Chondrocyte (in vitro differentiated cells): ENCODE measurements at regions not wholly inside any gene's neighbourhood (a gene's known extent, or its start where the extent isn't known, plus 50 kb on each side); places are given as distances from the start of the nearest gene placed in this dataset.

ENCODE experiments used
- DNase-seq: peaks from one replicate; pipeline ENCODE4 v3.0.0; 2021; ENCODE audit warnings: mixed read lengths, low spot score
- H3K27ac Mint-ChIP-seq: one replicate; pipeline ENCODE4 v1.8.0; 2021; ENCODE audit warnings: mild to moderate bottlenecking, moderate library complexity, mixed read lengths; ENCODE audit not compliant: unreplicated experiment
- H3K27me3 Mint-ChIP-seq: 2 replicates; pipeline ENCODE4 v1.8.0; 2021; ENCODE audit warnings: low read depth, mixed read lengths
- H3K36me3 Mint-ChIP-seq: 2 replicates; pipeline ENCODE4 v1.8.0; 2021; ENCODE audit warnings: low read depth, mixed read lengths
- H3K4me1 Mint-ChIP-seq: 2 replicates; pipeline ENCODE4 v1.8.0; 2021; ENCODE audit warnings: low read depth, mild to moderate bottlenecking, mixed read lengths
- H3K4me3 Mint-ChIP-seq: one replicate; pipeline ENCODE4 v1.8.0; 2021; ENCODE audit warnings: mild to moderate bottlenecking, moderate library complexity, mixed read lengths; ENCODE audit not compliant: unreplicated experiment
- H3K9me3 Mint-ChIP-seq: 2 replicates; pipeline ENCODE4 v1.8.0; 2021; ENCODE audit warnings: low read depth, mixed read lengths
- CTCF ChIP-seq: fragments of 200-600 bp; sonication (generic); IDR thresholded peaks from 2 replicates; pipeline ENCODE4 v1.5.0; 2021; ENCODE audit warnings: antibody characterized with exemption, mild to moderate bottlenecking, moderate library complexity

GRCh38 chr17:79438546-79439334 lies 172.1 kb downstream of the RBFOX3 start:
- Mint-ChIP-seq H3K36me3 (peaks cover 2% of the 10 kb centered on the region), H3K27me3 (peaks cover 42% of the 10 kb centered on the region), H3K4me1 (no peaks in the 10 kb centered on the region), H3K27ac (no peak overlapping the region), H3K4me3 (no peak overlapping the region), H3K9me3 (peaks cover 5% of the 10 kb centered on the region)
- no peak for TF ChIP-seq CTCF
- DNase-seq = no peak

- no peak overlapping the region for H3K27ac Mint-ChIP-seq
- peaks cover 2% of the 10 kb centered on the region for H3K36me3 Mint-ChIP-seq
- DNase-seq = no peak
- H3K9me3 Mint-ChIP-seq = peaks cover 5% of the 10 kb centered on the region
- peaks cover 42% of the 10 kb centered on the region for H3K27me3 Mint-ChIP-seq
- H3K4me3 Mint-ChIP-seq = no peak overlapping the region
- H3K4me1 Mint-ChIP-seq = no peaks in the 10 kb centered on the region
- no peak for TF ChIP-seq CTCF
Observed at GRCh38 chr17:79438058-79438457, 172.8 kb downstream of the RBFOX3 start.

- Mint-ChIP-seq H3K27ac (no peak overlapping the region), H3K36me3 (peaks cover 2% of the 10 kb centered on the region), H3K4me3 (no peak overlapping the region), H3K27me3 (peaks cover 49% of the 10 kb centered on the region), H3K9me3 (peaks cover 5% of the 10 kb centered on the region), H3K4me1 (no peaks in the 10 kb centered on the region)
- no peak for DNase-seq
- TF ChIP-seq CTCF = no peak
Observed at GRCh38 chr17:79437081-79437480, 173.8 kb downstream of the RBFOX3 start.

- Mint-ChIP-seq H3K27me3 (peaks cover 50% of the 10 kb centered on the region), H3K27ac (no peak overlapping the region), H3K4me3 (no peak overlapping the region), H3K9me3 (peaks cover 5% of the 10 kb centered on the region), H3K36me3 (peaks cover 2% of the 10 kb centered on the region), H3K4me1 (no peaks in the 10 kb centered on the region)
- DNase-seq = no peak
- TF ChIP-seq CTCF = no peak
Observed at GRCh38 chr17:79435962-79436361, 174.9 kb downstream of the RBFOX3 start.

- peaks cover 50% of the 10 kb centered on the region for H3K27me3 Mint-ChIP-seq
- H3K27ac Mint-ChIP-seq = no peak overlapping the region
- peaks cover 2% of the 10 kb centered on the region for H3K36me3 Mint-ChIP-seq
- peaks cover 5% of the 10 kb centered on the region for H3K9me3 Mint-ChIP-seq
- TF ChIP-seq CTCF = no peak
- no peak overlapping the region for H3K4me3 Mint-ChIP-seq
- DNase-seq = no peak
- no peaks in the 10 kb centered on the region for H3K4me1 Mint-ChIP-seq
Observed at GRCh38 chr17:79435296-79435695, 175.6 kb downstream of the RBFOX3 start.
